ENCODE measurements at regions not wholly inside any gene's neighbourhood (a gene's known extent, or its start where the extent isn't known, plus 50 kb on each side); places are given as distances from the start of the nearest gene placed in this dataset.
A peak's percentile ranks its signal among the peaks of the same experiment; 100 is the strongest.

DNA sequence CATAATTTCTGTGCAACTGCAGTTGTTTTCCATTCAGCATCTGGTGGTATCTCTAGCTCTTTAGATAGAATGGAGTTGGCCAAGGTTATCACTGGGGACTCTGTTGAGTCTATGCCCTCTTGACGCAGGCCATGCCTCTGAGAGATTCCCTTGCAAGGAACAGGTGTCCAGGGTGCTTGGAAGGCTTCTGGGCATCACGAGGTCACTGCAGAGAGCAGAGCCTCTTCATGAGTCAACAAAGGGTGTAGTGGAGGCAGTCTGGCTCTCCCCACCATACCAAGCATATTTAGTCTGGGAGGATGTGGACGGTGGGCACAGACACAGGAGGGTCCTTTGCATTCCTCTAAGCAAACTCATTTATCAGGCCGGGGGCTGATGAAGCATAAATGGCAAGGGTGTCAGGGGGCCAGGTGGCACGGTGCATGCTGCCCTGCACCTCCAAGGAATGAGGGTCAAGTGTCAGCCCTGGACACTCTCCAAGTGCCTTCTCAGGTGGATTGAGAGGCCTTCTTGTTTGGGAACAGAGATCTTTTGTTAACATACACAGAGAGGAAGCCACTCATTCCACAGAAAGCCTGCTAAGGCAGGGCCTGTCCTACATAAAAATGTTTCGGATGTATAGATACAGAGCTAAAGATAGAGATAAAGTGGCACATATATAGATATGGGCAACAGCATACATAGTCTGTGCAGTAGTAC is 328.6 kb downstream of the INHBA start:
- DNase-seq (ENCODE audit: low read depth) = peak; percentile 13

DNA sequence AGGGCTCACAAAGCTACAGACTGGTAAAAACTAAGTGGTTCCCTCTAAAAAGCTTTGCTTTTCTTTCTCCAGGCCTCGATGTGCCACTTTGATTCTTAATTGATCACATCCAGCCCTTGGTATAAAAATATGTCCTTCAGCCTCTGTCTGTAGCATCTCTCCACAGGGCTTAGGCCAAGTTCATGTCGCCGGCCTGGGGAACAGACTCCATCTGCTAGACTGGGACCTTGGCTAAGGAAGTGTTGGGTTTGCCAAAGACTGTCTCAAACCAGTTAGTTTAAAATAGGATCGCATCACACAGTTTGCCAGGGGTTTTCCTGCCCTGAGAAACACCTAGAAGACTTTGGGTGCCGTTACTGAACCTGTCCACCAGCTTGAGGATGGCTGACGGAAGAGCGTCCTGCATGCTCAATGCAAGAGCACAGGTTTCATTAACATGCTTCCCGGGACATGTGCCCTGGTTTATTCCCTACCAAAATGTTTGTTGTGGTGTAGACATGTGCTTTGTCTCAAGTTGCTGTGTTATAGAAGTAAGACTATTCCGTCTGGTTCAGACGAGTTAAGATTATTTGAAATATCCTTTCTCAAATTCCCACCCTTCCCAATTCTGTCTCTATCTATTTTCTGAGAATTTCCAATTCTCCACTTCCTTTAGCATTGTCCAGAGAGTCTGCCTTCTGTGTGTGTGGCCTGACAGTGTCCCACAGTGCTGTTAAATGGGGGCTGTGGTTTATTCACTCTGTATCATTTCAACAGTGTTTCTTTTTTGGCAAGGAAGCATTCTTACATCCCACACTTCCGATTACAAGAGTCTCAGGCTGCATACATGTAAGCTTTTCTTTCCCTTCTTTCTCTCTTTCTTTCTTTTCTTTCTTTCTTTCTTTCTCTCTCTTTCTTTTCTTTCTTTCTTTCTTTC is 334.7 kb downstream of the INHBA start:
- no peak for DNase-seq (ENCODE audit: low read depth)

DNA sequence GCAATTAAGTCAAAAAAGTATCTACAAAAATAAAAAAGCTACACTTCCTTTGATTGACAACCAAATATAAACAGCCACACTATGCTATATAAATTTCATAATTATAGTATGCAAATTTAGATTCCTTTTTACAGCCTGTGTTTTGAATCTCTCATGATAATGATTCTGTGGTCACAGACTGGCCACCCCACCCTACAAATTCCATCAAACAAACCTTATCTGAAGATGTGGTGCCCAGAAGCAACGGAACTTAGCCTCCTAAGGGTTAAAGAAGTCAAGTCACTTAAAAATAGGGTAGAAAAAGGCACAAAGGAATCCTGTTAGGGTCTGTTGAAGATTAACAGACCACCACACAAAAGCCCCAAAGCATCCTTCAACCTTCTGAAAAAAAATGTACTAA is 351.8 kb downstream of the INHBA start:
- DNase-seq (ENCODE audit: low read depth) = no peak

DNA sequence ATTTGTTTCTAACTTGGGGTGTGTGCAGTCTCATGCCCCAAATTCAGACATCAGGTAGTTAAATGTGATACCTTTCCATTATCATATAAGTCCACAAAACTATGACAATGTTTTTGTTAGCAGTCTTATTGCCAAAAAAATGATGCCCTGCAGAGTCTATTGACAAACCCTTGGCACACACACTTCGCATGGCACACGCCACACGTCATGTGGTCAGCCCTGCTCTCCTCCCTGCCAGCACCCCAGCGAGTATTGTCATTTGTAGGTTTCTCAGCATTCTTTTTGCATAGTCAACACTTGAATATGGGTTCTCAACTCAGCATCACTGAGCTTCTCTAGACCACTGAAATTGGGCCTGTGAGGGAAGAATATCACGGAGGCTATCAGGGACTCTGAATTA is 356.0 kb downstream of the INHBA start:
- no peak for DNase-seq (ENCODE audit: low read depth)

DNA sequence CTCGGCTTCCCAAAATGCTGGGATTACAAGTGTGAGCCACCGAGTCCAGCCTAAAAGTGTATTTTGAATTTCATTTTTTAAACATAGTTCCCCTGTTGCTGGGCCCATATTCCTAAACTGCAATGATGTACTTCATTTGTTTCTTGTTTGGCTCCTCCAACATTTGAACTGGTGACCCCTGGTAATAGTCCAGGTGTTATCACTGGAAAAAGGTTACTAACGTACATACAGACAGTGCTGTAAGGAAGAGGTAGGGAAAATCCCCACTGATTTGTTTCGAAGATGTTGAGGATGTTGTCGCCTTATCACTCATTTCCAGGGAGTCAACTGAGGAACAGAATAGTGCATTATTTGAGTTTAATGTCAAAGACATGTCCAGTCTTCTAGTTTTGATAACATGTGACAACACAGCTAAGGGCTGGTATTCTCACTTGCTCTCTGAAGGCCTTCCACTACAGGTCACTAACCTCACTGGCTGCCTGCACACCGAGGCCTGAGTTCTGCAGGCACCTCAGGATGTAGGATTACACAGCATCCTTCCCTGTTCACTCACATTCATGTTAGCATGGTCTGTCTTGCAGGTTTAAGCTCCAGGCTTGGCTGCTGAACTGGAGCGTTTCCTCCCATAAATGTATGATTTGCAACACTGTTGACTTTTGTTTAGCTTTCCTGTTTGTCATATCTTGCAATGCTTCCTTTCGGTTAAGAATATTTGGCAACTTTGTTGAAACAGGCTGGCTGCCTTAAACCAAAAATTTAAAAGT is 362.8 kb downstream of the INHBA start:
- DNase-seq (ENCODE audit: low read depth) = no peak

DNA sequence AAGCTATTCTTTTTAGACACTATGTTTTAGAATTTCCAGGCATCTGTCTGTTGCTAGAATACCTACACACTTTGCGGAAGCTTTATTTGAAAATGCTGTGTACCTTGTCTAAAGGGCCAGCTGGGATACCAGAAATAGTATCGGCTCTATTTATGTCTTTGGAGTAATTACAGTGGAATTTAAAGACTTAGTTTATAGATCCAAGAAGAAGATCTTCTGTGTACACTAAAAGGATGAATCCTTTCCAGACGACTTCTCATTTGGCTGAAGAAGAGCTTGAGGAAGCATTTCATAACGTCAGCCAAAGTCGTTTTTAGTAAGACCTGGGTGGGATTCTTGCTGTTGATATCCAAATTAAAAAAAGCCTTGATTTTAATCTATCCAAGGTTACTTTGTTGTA is 365.9 kb downstream of the INHBA start:
- no peak for DNase-seq (ENCODE audit: low read depth)

DNA sequence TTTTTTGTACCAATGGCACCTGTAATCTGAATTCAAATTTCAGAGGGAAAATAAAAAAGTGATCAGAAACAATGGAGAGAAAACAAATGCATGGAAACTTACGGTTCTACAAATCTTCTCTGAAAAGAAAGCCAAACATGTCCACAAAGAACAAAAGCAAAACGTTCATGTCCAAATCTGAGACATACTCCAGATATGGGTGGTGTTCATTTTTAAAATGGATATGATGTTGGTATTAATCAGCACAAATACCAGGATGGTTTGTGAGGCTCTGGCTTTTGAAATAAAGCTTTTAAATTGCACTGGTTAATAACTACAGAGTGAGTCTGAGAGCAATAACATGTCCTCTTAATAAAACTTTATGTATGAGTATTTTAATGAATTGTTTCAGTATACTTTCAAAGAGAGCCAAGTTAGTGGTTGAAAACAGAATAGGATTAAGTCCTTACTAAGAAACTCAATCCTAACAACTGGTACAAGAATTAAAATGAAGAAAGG is 366.4 kb downstream of the INHBA start:
- no peak for DNase-seq (ENCODE audit: low read depth)

DNA sequence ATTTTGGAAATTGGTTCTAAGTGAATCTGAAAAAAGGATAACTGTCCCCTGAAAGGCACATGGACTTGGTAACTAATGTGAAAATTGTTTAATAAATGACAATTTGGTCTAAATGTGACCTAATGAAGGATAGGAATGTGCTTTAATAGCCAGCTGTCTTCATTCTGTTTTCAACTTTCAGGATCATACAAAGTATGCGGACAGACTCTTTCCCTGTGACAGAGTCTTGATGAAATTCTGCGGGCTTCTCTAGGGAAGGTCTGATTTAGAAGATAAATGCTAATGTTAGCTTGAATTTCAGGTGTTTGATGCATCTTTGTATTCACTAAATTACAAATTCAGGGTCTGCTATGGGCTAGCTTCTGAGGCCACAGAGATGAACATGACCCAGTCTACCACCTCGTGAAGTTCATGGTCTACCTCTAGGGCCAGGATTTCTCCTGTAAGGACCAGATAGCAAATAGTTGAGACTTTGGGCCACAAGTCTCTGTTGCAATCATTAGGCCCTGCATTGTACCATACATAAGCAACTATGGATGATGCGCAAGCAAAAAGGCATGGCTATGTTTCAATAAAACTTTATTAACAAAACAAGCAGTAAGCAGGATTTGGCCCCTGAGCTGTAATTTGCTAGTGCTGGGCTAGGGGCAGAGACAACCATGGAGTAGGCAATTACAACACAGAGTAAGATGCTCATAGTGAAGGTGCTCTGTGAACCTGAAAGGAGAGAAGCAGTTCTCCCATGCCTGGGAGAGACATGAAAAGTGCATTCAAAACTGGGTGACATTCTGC is 368.6 kb downstream of the INHBA start:
- no peak for DNase-seq (ENCODE audit: low read depth)

DNA sequence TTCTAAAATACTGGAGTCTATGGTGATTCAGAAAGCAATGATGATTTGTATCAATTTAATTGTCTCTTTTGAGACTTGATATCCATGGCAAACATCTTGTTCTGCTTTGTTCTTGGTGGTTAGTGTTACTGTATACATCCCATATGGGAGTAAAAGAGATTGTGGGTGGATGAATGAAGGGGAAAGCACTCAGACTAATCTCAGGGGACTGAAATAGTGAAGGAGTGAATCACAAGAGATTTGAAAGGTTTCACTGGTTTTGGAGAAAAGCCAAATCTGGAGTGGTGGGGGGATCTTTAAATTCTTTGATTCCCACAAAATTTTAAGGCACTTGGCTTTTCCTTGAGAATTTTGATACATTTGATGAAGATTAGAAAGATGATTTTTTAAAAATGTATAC is 369.4 kb downstream of the INHBA start:
- peak; percentile 84 for DNase-seq (ENCODE audit: low read depth)

DNA sequence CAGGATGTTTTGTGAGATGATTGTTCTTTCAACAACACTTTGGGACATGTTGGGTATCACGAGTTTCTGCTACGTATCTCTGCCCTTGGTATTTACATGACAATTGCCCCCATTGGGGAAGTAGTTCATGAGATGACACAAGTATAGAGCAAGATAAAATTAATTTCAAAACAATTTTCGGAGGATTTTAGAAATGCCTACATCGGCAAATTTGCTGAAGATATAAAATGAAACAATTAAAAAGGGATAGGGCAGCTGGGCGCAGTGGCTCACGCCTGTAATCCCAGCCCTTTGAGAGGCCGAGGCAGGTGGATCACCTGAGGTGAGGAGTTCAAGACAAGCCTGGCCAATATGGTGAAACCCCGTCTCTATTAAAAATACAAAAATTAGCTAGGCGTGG is 371.7 kb downstream of the INHBA start:
- DNase-seq (ENCODE audit: low read depth) = no peak

DNA sequence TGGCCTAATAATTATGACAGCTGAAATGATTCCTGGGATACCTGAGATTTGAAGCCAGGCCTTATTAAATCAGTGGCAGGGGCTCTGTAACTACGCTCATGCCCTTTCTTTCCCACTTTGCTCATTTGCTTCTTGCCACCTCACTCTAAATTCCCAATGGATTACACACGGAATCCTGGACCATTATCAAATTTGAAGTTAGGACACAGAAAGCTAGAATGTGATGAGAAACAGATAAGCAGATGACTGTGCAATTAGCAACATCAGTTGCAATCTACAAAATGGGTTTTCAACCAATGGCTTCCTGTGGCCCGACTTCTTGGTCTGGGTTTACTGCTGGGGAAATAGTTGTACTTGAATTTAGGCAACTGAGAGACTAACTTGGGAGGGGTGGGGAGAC is 374.3 kb downstream of the INHBA start:
- DNase-seq (ENCODE audit: low read depth) = no peak

DNA sequence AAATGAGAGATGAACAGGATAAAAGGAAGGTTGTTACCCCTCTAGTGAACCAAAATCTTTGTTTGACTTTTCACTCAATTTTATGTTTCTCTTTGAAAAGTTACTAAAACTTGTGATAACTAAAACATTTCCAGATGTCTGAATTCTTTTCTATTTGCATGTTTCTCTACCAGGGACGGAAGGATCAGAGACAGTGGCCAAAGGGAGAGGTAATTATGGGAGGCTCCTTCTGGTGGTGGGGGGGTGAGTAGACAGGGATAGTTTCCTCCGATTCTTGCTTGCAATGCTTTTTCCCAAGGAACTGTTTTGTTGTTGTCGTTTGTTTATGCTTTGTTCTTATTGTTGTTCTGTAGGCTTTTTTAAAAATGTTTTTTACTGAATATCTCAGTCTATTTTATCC is 374.8 kb downstream of the INHBA start:
- DNase-seq (ENCODE audit: low read depth) = no peak

DNA sequence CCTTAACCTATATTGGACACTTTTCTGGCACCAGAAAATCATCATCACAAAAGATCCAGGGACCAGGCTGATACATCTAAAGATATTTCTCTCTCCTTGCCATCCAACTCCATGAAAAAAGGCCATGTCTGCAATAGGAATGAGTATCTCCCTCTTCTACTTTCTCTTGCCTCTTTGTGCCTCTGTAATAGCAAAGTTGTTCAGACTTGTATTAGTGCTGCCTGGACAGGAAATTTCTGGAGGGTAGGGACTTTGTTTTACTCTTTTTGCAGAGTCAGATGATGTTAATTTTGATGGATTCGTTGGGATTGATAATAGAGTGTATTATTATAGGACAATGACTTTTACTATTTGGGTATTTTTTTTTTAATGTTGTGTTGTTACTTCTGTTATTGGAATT is 376.3 kb downstream of the INHBA start:
- no peak for DNase-seq (ENCODE audit: low read depth)

DNA sequence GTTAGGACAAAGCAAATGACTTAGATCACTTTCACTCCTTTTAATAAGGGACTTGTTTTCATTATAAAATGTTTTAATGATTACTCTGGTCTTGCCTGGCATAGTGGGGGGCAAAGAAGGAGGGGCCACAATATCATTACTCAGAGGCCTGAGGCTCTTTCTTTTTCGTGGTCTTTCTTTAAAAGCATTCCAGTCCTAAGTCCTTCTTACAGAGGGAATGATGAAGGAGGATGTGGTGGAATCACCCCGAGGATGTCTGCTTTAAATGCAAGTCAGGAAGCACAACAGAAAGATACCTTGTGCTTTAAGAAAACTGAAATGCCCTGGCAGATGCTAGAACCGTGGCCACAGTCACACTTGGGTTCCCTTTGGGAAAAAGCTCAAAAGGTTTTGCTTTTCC is 379.1 kb downstream of the INHBA start:
- no peak for DNase-seq (ENCODE audit: low read depth)

DNA sequence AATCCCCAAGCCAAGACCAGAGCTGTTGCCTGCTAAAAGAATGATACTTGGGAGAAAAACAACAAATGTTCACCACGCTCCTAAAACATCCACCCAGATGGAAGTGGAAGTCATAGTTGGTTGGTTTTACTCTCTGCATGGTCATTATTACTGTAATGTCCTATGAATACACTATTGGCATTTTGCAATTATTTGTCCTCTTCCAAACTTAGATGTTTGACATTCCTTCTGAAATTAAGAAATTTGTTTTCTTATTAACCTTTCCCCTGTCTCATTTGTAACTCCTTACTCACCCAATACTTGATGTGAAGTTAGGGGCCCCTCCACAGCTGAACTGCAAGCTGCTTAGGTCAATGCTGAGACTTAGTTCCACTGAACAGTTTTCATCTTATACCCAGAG is 383.3 kb downstream of the INHBA start:
- DNase-seq (ENCODE audit: low read depth) = no peak

DNA sequence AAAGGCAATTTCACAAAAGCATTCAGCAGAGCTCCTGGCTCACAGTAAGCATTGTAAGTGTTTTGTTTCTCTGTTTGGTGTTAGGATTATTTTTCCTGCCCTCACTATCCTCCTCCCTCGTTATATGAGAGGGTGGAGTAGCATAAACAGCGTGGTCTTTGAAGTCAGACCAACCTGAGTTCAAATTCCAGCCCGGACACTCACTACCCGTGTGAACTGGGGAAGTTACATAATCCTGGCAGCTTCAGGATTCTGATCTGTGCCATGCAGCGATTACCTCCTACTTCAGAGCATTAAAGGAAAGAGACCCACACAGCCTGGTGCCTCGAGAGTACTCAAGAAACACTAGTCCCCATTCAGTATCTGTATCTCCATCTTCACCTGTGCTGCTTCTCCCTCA is 386.5 kb downstream of the INHBA start:
- DNase-seq (ENCODE audit: low read depth) = no peak

DNA sequence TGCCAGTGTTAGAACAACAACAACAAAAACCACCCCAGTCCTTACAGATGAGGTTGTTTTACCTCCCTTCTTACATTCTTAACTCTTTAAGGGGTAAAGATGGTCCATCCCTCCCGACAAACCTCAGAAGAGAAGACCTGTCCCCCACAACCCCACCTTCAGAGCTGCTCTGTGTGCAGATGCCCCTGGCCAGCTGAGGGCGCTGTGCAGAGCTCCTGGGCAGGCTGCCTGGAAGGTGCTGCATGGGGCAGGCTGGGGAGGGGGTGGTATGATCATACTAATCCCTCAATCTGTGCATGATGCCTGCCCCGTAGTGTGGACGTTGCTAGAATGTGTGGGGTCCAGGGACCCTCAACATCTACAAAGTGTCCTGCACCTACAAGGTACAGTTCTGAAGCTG is 387.1 kb downstream of the INHBA start:
- DNase-seq (ENCODE audit: low read depth) = no peak

DNA sequence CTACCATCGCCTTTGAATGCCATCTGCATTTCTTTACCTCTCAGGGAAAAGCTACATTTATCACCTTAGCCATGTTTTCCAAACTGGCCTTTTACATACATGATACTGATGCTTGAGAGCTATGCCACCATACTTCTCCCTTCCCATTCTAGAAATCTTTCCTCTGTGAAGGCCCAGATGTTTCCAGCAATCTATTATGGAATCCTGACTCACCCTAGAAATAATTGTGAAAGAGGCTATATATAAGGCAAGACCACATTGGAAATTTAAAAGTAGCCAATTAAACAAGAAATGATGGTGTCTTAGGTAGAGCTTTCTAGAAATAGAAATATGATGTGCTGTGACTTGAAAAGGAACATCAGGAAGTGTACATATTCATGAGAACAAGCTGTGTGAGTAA is 389.7 kb downstream of the INHBA start:
- DNase-seq (ENCODE audit: low read depth) = no peak

DNA sequence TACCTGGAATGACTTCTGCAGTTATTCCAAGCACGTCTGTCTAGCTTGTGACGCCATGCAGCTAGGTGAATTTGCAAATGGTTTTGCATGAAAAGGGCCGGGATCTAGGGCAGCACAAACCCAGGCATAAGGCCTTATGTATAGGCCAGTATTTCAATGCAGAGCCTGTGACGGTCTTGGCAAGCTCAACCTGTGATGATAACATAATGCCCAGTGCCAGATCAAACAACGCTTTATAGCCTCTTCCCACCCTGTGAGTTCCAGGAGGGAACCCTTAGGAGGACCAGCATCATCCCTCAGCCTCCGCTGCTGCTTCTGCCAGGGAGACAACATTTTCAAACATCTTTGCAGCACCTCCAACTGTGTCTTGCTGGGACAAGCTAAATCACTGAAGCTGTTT is 390.7 kb downstream of the INHBA start:
- DNase-seq (ENCODE audit: low read depth) = no peak

DNA sequence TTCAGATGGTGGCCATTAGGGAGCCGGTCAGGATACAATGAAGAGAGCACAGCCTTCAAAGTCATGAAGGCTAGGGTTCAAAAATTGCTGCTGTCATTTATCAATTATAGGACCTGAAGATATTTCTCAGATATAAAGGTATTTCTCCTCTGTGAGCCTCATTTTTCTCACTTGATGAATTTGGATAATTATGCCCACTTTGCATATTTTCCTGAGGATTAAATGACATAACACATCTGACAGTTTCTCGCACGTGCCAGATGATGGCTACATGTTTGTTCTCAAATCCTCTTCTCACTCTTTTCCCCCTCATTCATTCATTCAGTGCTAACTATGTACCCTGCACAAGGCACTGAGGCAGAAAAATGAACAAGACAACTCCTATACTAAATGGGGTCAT is 391.6 kb downstream of the INHBA start:
- DNase-seq (ENCODE audit: low read depth) = no peak

DNA sequence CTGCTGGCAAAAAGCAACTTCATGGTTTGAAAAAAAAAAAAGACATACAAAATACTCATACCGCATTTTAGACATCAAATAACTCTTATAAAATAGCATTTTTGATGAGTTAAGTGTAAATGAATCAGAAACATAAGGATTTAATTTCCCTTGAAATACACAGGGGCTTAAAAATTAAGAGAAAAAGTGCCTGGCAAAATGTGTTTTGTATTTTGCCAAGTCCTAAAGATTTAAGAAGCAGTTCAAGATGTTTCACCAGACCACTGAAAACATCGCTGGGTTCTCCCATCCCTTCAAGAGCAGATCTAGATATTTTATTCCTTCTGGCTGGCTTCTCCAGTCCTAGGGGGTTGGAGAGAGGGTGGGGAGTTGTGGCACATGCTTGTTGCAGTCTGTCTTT is 396.4 kb downstream of the INHBA start:
- no peak for DNase-seq (ENCODE audit: low read depth)

Data from LHCN-M2 (cell line).